ENCODE measurements at regions not wholly inside any gene's neighbourhood (a gene's known extent, or its start where the extent isn't known, plus 50 kb on each side); places are given as distances from the start of the nearest gene placed in this dataset.

- no peak for DNase-seq (ENCODE audit: extremely low read depth, low read depth)
Observed at GRCh38 chr20:58020656-58021454, 207.6 kb downstream of the ANKRD60 start.

- no peak for DNase-seq (ENCODE audit: extremely low read depth, low read depth)
Observed at GRCh38 chr20:58019850-58020625, 208.4 kb downstream of the ANKRD60 start.

GRCh38 chr20:58019027-58019849 lies 209.2 kb downstream of the ANKRD60 start:
- DNase-seq (ENCODE audit: extremely low read depth, low read depth) = no peak

- DNase-seq (ENCODE audit: extremely low read depth, low read depth) = no peak
Observed at GRCh38 chr20:58018590-58018989, 209.9 kb downstream of the ANKRD60 start.

- no peak for DNase-seq (ENCODE audit: extremely low read depth, low read depth)
Observed at GRCh38 chr20:58017970-58018530, 210.4 kb downstream of the ANKRD60 start.

- peak; percentile 33 for DNase-seq (ENCODE audit: extremely low read depth, low read depth)
Observed at GRCh38 chr20:58017231-58017969, 211.1 kb downstream of the ANKRD60 start.

- no peak for DNase-seq (ENCODE audit: extremely low read depth, low read depth)
Observed at GRCh38 chr20:58016779-58017178, 211.7 kb downstream of the ANKRD60 start.

GRCh38 chr20:58014628-58015315 lies 213.7 kb downstream of the ANKRD60 start:
- DNase-seq (ENCODE audit: extremely low read depth, low read depth) = no peak

- no peak for DNase-seq (ENCODE audit: extremely low read depth, low read depth)
Observed at GRCh38 chr20:58012731-58013510, 215.5 kb downstream of the ANKRD60 start.

- DNase-seq (ENCODE audit: extremely low read depth, low read depth) = no peak
Observed at GRCh38 chr20:58011947-58012610, 216.4 kb downstream of the ANKRD60 start.

- no peak for DNase-seq (ENCODE audit: extremely low read depth, low read depth)
Observed at GRCh38 chr20:58011106-58011946, 217.1 kb downstream of the ANKRD60 start.

- DNase-seq (ENCODE audit: extremely low read depth, low read depth) = no peak
Observed at GRCh38 chr20:58010666-58011065, 217.8 kb downstream of the ANKRD60 start.

- no peak for DNase-seq (ENCODE audit: extremely low read depth, low read depth)
Observed at GRCh38 chr20:58010186-58010585, 218.3 kb downstream of the ANKRD60 start.

GRCh38 chr20:58008866-58009265 lies 219.6 kb downstream of the ANKRD60 start:
- no peak for DNase-seq (ENCODE audit: extremely low read depth, low read depth)

GRCh38 chr20:58008413-58008812 lies 220.0 kb downstream of the ANKRD60 start:
- no peak for DNase-seq (ENCODE audit: extremely low read depth, low read depth)

GRCh38 chr20:58007947-58008346 lies 220.5 kb downstream of the ANKRD60 start:
- DNase-seq (ENCODE audit: extremely low read depth, low read depth) = no peak
